Endothelial cell (in vitro differentiated cells): ENCODE measurements at regions not wholly inside any gene's neighbourhood (a gene's known extent, or its start where the extent isn't known, plus 50 kb on each side); places are given as distances from the start of the nearest gene placed in this dataset.

Experiments used
- DNase-seq: peaks from one replicate; pipeline ENCODE4 v3.0.0; 2021; ENCODE audit warnings: low spot score
- H3K27ac Mint-ChIP-seq: one replicate; pipeline ENCODE4 v1.8.0; 2021; ENCODE audit warnings: mixed read lengths, inconsistent platforms; ENCODE audit not compliant: unreplicated experiment
- H3K27me3 Mint-ChIP-seq: one replicate; pipeline ENCODE4 v1.8.0; 2021; ENCODE audit warnings: mild to moderate bottlenecking, moderate library complexity, mixed read lengths, inconsistent platforms; ENCODE audit not compliant: unreplicated experiment
- H3K36me3 Mint-ChIP-seq: one replicate; pipeline ENCODE4 v1.8.0; 2021; ENCODE audit warnings: mild to moderate bottlenecking, low read depth, mixed read lengths, inconsistent platforms; ENCODE audit not compliant: unreplicated experiment
- H3K4me1 Mint-ChIP-seq: one replicate; pipeline ENCODE4 v1.8.0; 2021; ENCODE audit warnings: mild to moderate bottlenecking, mixed read lengths, inconsistent platforms; ENCODE audit not compliant: unreplicated experiment
- H3K4me3 Mint-ChIP-seq: one replicate; pipeline ENCODE4 v1.8.0; 2021; ENCODE audit warnings: mild to moderate bottlenecking, mixed read lengths, inconsistent platforms; ENCODE audit not compliant: unreplicated experiment
- H3K9me3 Mint-ChIP-seq: one replicate; pipeline ENCODE4 v1.8.0; 2021; ENCODE audit warnings: mixed read lengths, inconsistent platforms; ENCODE audit not compliant: unreplicated experiment
- CTCF ChIP-seq: fragments of 200-600 bp; sonication (generic); IDR thresholded peaks from one replicate; pipeline ENCODE4 v1.5.0; 2021; ENCODE audit warnings: antibody characterized with exemption; ENCODE audit not compliant: unreplicated experiment

GRCh38 chr7:15854841-15855524 is 168.5 kb upstream of the MEOX2 start:
- no peaks in the 10 kb centered on the region for H3K9me3 Mint-ChIP-seq
- no peak for TF ChIP-seq CTCF
- H3K36me3 Mint-ChIP-seq: no peaks in the 10 kb centered on the region
- no peak for DNase-seq
- peaks cover 24% of the 10 kb centered on the region for H3K4me1 Mint-ChIP-seq
- no peak overlapping the region for H3K27ac Mint-ChIP-seq
- no peaks in the 10 kb centered on the region for H3K27me3 Mint-ChIP-seq
- H3K4me3 Mint-ChIP-seq: no peak overlapping the region

- Mint-ChIP-seq H3K27me3 (no peaks in the 10 kb centered on the region), H3K27ac (peak overlapping the region; percentile 54), H3K4me1 (peaks cover 24% of the 10 kb centered on the region), H3K9me3 (no peaks in the 10 kb centered on the region), H3K4me3 (no peak overlapping the region), H3K36me3 (no peaks in the 10 kb centered on the region)
- TF ChIP-seq CTCF: no peak
- DNase-seq: no peak
These were observed 167.5 kb upstream of the MEOX2 start for GRCh38 chr7:15853832-15854470.

- no peaks in the 10 kb centered on the region for H3K36me3 Mint-ChIP-seq
- H3K9me3 Mint-ChIP-seq: no peaks in the 10 kb centered on the region
- peaks cover 24% of the 10 kb centered on the region for H3K4me1 Mint-ChIP-seq
- DNase-seq: no peak
- no peak for TF ChIP-seq CTCF
- no peaks in the 10 kb centered on the region for H3K27me3 Mint-ChIP-seq
- H3K4me3 Mint-ChIP-seq: no peak overlapping the region
- no peak overlapping the region for H3K27ac Mint-ChIP-seq
These were observed 164.7 kb upstream of the MEOX2 start for GRCh38 chr7:15851201-15851600.

- DNase-seq: no peak
- Mint-ChIP-seq H3K9me3 (no peaks in the 10 kb centered on the region), H3K4me1 (peaks cover 10% of the 10 kb centered on the region), H3K4me3 (no peak overlapping the region), H3K36me3 (no peaks in the 10 kb centered on the region), H3K27me3 (no peaks in the 10 kb centered on the region), H3K27ac (no peak overlapping the region)
- TF ChIP-seq CTCF: no peak
These were observed 162.4 kb upstream of the MEOX2 start for GRCh38 chr7:15848901-15849300.

- Mint-ChIP-seq H3K4me1 (peaks cover 7% of the 10 kb centered on the region), H3K9me3 (no peaks in the 10 kb centered on the region), H3K27me3 (no peaks in the 10 kb centered on the region), H3K4me3 (no peak overlapping the region), H3K27ac (no peak overlapping the region), H3K36me3 (no peaks in the 10 kb centered on the region)
- no peak for TF ChIP-seq CTCF
- DNase-seq: no peak
These were observed 161.9 kb upstream of the MEOX2 start for GRCh38 chr7:15848362-15848761.
